ENCODE measurements at regions not wholly inside any gene's neighbourhood (a gene's known extent, or its start where the extent isn't known, plus 50 kb on each side); places are given as distances from the start of the nearest gene placed in this dataset.
A peak's percentile ranks its signal among the peaks of the same experiment; 100 is the strongest.

DNA sequence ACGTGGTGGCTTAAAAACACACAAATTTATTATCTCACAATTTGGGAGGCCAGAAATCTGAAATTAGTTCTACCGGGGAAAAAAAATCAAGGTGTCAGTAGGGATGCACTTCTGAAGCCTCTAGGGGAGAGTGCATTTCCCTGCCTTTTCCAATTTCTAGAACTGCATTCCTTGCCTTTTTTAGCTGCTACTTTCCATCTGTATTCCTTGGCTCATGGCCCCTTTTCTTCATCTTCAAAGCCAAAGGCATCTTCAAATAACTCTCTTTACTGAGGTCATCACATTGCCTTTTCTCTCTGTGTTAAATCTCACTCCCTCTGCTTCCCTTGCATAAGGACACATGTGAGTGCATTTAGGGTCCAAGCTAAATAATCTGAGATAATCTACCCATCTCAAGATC lies 69.5 kb upstream of the NEO1 start:
- intact Hi-C loops (cut with DNase I) = no loop called here
- Histone ChIP-seq H3K27me3 (no peaks in the 10 kb centered on the region), H3K9me3 (no peaks in the 10 kb centered on the region), H3K27ac (no peak overlapping the region), H3K36me3 (no peaks in the 10 kb centered on the region), H3K4me1 (peaks cover 0 to 6% of the 10 kb centered on the region in 2 donors), H3K4me3 (no peak overlapping the region)
- TF ChIP-seq, protein P1, sequence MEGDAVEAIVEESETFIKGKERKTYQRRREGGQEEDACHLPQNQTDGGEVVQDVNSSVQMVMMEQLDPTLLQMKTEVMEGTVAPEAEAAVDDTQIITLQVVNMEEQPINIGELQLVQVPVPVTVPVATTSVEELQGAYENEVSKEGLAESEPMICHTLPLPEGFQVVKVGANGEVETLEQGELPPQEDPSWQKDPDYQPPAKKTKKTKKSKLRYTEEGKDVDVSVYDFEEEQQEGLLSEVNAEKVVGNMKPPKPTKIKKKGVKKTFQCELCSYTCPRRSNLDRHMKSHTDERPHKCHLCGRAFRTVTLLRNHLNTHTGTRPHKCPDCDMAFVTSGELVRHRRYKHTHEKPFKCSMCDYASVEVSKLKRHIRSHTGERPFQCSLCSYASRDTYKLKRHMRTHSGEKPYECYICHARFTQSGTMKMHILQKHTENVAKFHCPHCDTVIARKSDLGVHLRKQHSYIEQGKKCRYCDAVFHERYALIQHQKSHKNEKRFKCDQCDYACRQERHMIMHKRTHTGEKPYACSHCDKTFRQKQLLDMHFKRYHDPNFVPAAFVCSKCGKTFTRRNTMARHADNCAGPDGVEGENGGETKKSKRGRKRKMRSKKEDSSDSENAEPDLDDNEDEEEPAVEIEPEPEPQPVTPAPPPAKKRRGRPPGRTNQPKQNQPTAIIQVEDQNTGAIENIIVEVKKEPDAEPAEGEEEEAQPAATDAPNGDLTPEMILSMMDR (IDR thresholded peaks at IDR 0.05) = no peak
- no peak for DNase-seq (ENCODE audit: low spot score in 2 of 2)

DNA sequence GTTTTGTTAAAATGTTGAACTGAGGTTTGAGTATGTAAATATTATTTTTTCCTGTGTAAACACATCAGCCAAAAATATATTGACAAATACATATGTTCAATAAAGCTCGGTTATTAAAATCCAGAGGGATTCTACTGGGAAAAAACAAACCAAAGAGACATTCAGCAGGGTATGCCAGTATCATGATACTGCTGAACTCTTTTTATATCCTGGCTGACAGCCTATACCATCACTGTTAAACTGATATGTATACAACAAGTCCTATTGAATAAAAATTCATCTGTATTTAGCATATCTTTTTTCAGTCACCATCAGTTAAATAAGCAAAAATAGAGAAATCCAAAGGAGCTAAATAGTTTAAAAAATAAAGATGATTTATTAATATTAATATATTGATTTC lies 71.6 kb upstream of the NEO1 start:
- H3K36me3 ChIP-seq = no peaks in the 10 kb centered on the region
- no peaks in the 10 kb centered on the region for H3K9me3 ChIP-seq
- H3K4me3 ChIP-seq = no peak overlapping the region
- H3K27ac ChIP-seq = no peak overlapping the region
- no peak for DNase-seq (ENCODE audit: low spot score in 2 of 2)
- H3K27me3 ChIP-seq = no peaks in the 10 kb centered on the region
- TF ChIP-seq, protein P1 (IDR thresholded peaks at IDR 0.05) = no peak
- H3K4me1 ChIP-seq = peaks cover 0 to 6% of the 10 kb centered on the region in 2 donors
- intact Hi-C loops (cut with DNase I) = no loop called here

DNA sequence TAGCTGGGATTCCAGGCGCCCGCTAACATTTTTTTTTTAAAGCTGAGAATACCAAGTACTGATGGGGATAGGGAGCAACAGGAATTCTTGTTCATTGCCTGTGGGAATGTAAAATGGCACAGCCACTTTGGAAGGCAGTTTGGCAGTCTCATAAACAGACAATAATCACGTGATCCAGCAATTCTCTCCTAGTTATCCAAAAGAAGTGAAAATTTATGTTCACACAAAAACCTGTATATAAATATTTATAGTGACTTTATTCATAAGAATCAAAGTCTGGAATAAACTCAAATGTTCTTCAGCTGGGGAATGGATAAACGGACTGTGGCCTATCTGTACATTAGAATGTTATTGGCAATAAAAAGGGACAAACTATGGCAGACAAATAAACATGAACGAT lies 72.5 kb upstream of the NEO1 start:
- H3K36me3 ChIP-seq = no peaks in the 10 kb centered on the region
- no peaks in the 10 kb centered on the region for H3K9me3 ChIP-seq
- no peak overlapping the region for H3K4me3 ChIP-seq
- intact Hi-C loops (cut with DNase I) = no loop called here
- no peaks in the 10 kb centered on the region for H3K27me3 ChIP-seq
- peaks cover 0 to 6% of the 10 kb centered on the region in 2 donors for H3K4me1 ChIP-seq
- no peak for DNase-seq (ENCODE audit: low spot score in 2 of 2)
- TF ChIP-seq, protein P1 (IDR thresholded peaks at IDR 0.05) = no peak
- H3K27ac ChIP-seq = no peak overlapping the region

DNA sequence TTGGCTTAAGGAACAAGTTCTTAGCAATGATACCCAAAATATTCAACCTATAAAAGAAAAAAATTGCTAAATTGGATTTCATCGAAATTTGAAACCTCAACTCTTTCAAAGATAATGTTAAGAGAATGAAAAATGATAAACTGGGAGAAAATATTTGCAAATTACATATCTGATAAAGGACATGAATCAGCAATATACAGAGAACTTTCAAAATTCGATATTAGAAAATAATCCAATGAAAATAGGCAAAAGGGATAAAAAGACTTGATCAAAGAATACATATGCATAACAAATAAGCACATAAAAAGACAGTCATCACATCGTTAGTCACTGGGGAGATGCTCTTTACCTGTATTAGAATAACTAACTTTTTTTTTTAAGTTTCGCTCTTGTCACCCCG lies 73.0 kb upstream of the NEO1 start:
- H3K4me1 ChIP-seq = peaks cover 0 to 6% of the 10 kb centered on the region in 2 donors
- no peak overlapping the region for H3K27ac ChIP-seq
- no peaks in the 10 kb centered on the region for H3K9me3 ChIP-seq
- H3K4me3 ChIP-seq = no peak overlapping the region
- intact Hi-C loops (cut with DNase I) = no loop called here
- H3K27me3 ChIP-seq = no peaks in the 10 kb centered on the region
- no peak for DNase-seq (ENCODE audit: low spot score in 2 of 2)
- TF ChIP-seq, protein P1 (IDR thresholded peaks at IDR 0.05) = no peak
- H3K36me3 ChIP-seq = no peaks in the 10 kb centered on the region

DNA sequence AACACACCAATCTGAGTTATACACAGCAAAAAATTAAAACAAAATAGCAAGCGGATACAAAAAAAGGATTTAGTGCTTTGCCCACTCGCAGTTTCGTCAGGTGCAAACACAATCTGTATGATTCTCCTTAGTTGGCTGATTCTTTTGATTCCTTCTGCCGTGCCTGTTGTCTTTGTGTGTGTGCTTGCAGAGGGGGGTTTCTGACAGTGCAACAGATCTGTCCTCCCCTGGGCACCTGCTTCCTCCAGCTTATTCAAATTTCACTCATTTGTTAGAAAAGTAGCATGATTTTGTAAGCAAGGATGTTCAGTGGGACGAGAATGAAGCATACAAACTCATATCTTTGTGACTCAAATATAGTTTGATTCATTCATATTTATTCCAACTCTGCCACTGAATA lies 74.0 kb upstream of the NEO1 start:
- DNase-seq (ENCODE audit: low spot score in 2 of 2) = no peak
- TF ChIP-seq, protein P1 (IDR thresholded peaks at IDR 0.05) = no peak
- Histone ChIP-seq H3K9me3 (no peaks in the 10 kb centered on the region), H3K4me3 (no peak overlapping the region), H3K36me3 (no peaks in the 10 kb centered on the region), H3K27ac (no peak overlapping the region), H3K27me3 (no peaks in the 10 kb centered on the region), H3K4me1 (peaks cover 0 to 6% of the 10 kb centered on the region in 2 donors)
- intact Hi-C loops (cut with DNase I) = no loop called here

DNA sequence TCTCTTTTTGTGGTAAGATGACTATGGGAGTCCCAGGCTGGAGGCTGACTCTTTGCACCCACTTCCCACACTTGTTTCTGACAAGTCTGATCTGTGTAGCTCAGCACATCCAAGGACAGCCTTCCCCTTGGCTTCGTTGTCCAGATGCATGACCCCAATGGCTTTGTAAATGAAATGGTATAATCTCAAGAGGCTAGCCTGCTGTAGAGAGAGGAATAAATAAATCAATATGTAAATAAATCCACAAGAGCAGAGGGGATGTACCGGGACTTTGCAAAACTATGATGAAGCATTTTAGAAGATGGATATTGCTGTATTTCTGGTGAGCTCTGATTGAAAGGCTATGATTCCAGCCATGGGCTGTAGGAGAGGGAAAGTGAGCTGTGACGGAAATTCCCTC lies 79.9 kb upstream of the NEO1 start:
- intact Hi-C loops (cut with DNase I) = no loop called here
- DNase-seq (ENCODE audit: low spot score in 2 of 2) = no peak
- Histone ChIP-seq H3K27me3 (no peaks in the 10 kb centered on the region), H3K4me3 (peak overlapping the region in 1 of 2 donors; percentile 54), H3K9me3 (no peaks in the 10 kb centered on the region), H3K4me1 (peaks cover 5 to 10% of the 10 kb centered on the region in 2 donors), H3K36me3 (no peaks in the 10 kb centered on the region), H3K27ac (peak overlapping the region; percentile 50 to 68)
- TF ChIP-seq, protein P1 (IDR thresholded peaks at IDR 0.05) = no peak

Data from ascending aorta (tissue), 2 donors.